Lower lobe of right lung (tissue), 2 donors: ENCODE measurements at regions not wholly inside any gene's neighbourhood (a gene's known extent, or its start where the extent isn't known, plus 50 kb on each side); places are given as distances from the start of the nearest gene placed in this dataset.

Source experiments
- ATAC-seq, 2 donors: fragments of 200-7000 bp; cut with Tn5 transposase; one replicate each; pipeline ENCODE4 v1.9.1; 2020 to 2022; ENCODE audit warnings: mild to moderate bottlenecking in 2 of 2, moderate library complexity in 2 of 2
- DNase-seq: peaks from one replicate; pipeline ENCODE4 v3.0.0-alpha.2; 2020
- H3K27ac ChIP-seq: fragments of 200-600 bp; one replicate; pipeline ENCODE4 v1.8.0; 2022
- H3K27me3 ChIP-seq: fragments of 200-600 bp; one replicate; pipeline ENCODE4 v1.8.0; 2022; ENCODE audit warnings: low read depth
- H3K36me3 ChIP-seq: fragments of 200-600 bp; one replicate; pipeline ENCODE4 v1.8.0; 2022; ENCODE audit warnings: mild to moderate bottlenecking
- H3K4me1 ChIP-seq: fragments of 200-600 bp; one replicate; pipeline ENCODE4 v1.8.0; 2022
- H3K4me3 ChIP-seq: fragments of 200-600 bp; one replicate; pipeline ENCODE4 v1.8.0; 2022; ENCODE audit warnings: mild to moderate bottlenecking
- H3K9me3 ChIP-seq: fragments of 200-600 bp; one replicate; pipeline ENCODE4 v1.8.0; 2022
- CTCF ChIP-seq: fragments of 200-600 bp; IDR thresholded peaks from one replicate; pipeline ENCODE4 v1.8.0; 2022; ENCODE audit warnings: antibody characterized with exemption, mild to moderate bottlenecking
- intact Hi-C: fragments of 100-400 bp; cut with DNase I; formaldehyde crosslinking; loops from one replicate; pipeline ENCODE4 v1.11.0; 2022
- donor health status: DM: no; HTN: yes; CAD: no; lungs with severe emphysema.

- intact Hi-C loops, result no loop called here
- no peaks in the 10 kb centered on the region for H3K36me3 ChIP-seq
- ATAC-seq (no peak), DNase-seq (no peak)
- H3K27me3 ChIP-seq, result no peaks in the 10 kb centered on the region
- no peak overlapping the region for H3K27ac ChIP-seq
- no peak overlapping the region for H3K4me3 ChIP-seq
- TF ChIP-seq CTCF, result no peak
- no peaks in the 10 kb centered on the region for H3K4me1 ChIP-seq
- H3K9me3 ChIP-seq, result no peaks in the 10 kb centered on the region
Measured at GRCh38 chr2:118654945-118655344, 192.5 kb downstream of the EN1 start.

- Histone ChIP-seq H3K27me3 (no peaks in the 10 kb centered on the region), H3K36me3 (no peaks in the 10 kb centered on the region), H3K9me3 (no peaks in the 10 kb centered on the region), H3K27ac (no peak overlapping the region), H3K4me3 (no peak overlapping the region), H3K4me1 (no peaks in the 10 kb centered on the region)
- TF ChIP-seq CTCF, result no peak
- intact Hi-C loops, result no loop called here
- no peak for ATAC-seq
- no peak for DNase-seq
Measured at GRCh38 chr2:118650327-118650726, 197.1 kb downstream of the EN1 start.

- no peaks in the 10 kb centered on the region for H3K4me1 ChIP-seq
- no peaks in the 10 kb centered on the region for H3K9me3 ChIP-seq
- ATAC-seq, result no peak
- no peak for TF ChIP-seq CTCF
- no peak overlapping the region for H3K27ac ChIP-seq
- H3K36me3 ChIP-seq, result no peaks in the 10 kb centered on the region
- no peak for DNase-seq
- H3K27me3 ChIP-seq, result no peaks in the 10 kb centered on the region
- intact Hi-C loops, result no loop called here
- no peak overlapping the region for H3K4me3 ChIP-seq
Measured at GRCh38 chr2:118645876-118646275, 201.6 kb downstream of the EN1 start.

GRCh38 chr2:118644190-118644589 lies 203.3 kb downstream of the EN1 start:
- ATAC-seq (no peak), DNase-seq (no peak)
- H3K27ac ChIP-seq, result no peak overlapping the region
- H3K27me3 ChIP-seq, result no peaks in the 10 kb centered on the region
- TF ChIP-seq CTCF, result no peak
- H3K4me1 ChIP-seq, result no peaks in the 10 kb centered on the region
- H3K4me3 ChIP-seq, result no peak overlapping the region
- no peaks in the 10 kb centered on the region for H3K9me3 ChIP-seq
- intact Hi-C loops, result no loop called here
- H3K36me3 ChIP-seq, result no peaks in the 10 kb centered on the region

GRCh38 chr2:118643294-118643693 lies 204.2 kb downstream of the EN1 start:
- Histone ChIP-seq H3K4me1 (no peaks in the 10 kb centered on the region), H3K27me3 (no peaks in the 10 kb centered on the region), H3K9me3 (no peaks in the 10 kb centered on the region), H3K36me3 (no peaks in the 10 kb centered on the region), H3K27ac (no peak overlapping the region), H3K4me3 (no peak overlapping the region)
- DNase-seq (no peak), ATAC-seq (no peak)
- TF ChIP-seq CTCF, result no peak
- intact Hi-C loops, result no loop called here

GRCh38 chr2:118642501-118642900 lies 204.9 kb downstream of the EN1 start:
- TF ChIP-seq CTCF, result no peak
- no peak for ATAC-seq
- intact Hi-C loops, result no loop called here

More at GRCh38 chr2:118642501-118642900, 204.9 kb downstream of the EN1 start:
- no peak overlapping the region for H3K27ac ChIP-seq
- no peaks in the 10 kb centered on the region for H3K9me3 ChIP-seq
- no peaks in the 10 kb centered on the region for H3K4me1 ChIP-seq
- no peaks in the 10 kb centered on the region for H3K27me3 ChIP-seq
- H3K36me3 ChIP-seq, result no peaks in the 10 kb centered on the region
- no peak for DNase-seq
- no peak overlapping the region for H3K4me3 ChIP-seq
